Testis (tissue), 2 donors: ENCODE measurements at regions not wholly inside any gene's neighbourhood (a gene's known extent, or its start where the extent isn't known, plus 50 kb on each side); places are given as distances from the start of the nearest gene placed in this dataset.

Experiments
- POLR2A ChIP-seq: fragments of 450-650 bp; IDR thresholded peaks from one replicate; pipeline ENCODE4 v1.6.1; 2017; ENCODE audit warnings: antibody characterized with exemption, mild to moderate bottlenecking, moderate library complexity
- TF ChIP-seq, protein P1 (sequence below), 3 experiments: fragments of 450-650 bp in 2 of 3; fragments of 200-600 bp in 1 of 3; sonication (generic) in 1 of 3; IDR thresholded peaks; one replicate each; pipeline ENCODE4 v1.5.1; 2016 to 2019; ENCODE audit warnings: antibody characterized with exemption in 3 of 3, mild to moderate bottlenecking in 2 of 3, moderate library complexity in 1 of 3

DNA sequence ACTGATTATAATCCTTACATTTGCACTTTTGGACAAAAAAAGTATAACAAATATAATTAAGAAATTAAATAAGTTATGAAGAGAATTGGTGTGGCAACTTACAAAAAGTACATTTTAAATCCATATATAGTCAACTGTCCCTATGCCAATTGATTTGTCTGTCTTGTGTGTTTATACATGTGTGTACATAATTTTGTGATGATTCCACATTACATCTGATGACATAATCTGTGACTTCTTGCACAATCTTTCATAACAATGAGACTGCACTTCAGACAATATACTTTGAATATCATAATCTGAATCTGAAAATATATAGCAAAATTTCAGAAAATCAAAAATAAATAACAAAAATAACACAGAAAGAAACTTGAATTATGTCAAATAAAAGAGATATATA is 953.4 kb downstream of the FAT4 start:
- TF ChIP-seq, protein P1, sequence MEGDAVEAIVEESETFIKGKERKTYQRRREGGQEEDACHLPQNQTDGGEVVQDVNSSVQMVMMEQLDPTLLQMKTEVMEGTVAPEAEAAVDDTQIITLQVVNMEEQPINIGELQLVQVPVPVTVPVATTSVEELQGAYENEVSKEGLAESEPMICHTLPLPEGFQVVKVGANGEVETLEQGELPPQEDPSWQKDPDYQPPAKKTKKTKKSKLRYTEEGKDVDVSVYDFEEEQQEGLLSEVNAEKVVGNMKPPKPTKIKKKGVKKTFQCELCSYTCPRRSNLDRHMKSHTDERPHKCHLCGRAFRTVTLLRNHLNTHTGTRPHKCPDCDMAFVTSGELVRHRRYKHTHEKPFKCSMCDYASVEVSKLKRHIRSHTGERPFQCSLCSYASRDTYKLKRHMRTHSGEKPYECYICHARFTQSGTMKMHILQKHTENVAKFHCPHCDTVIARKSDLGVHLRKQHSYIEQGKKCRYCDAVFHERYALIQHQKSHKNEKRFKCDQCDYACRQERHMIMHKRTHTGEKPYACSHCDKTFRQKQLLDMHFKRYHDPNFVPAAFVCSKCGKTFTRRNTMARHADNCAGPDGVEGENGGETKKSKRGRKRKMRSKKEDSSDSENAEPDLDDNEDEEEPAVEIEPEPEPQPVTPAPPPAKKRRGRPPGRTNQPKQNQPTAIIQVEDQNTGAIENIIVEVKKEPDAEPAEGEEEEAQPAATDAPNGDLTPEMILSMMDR (IDR thresholded peaks at IDR 0.05): no peak
- TF ChIP-seq POLR2A: no peak
